DND-41 (cell line): ENCODE measurements at regions not wholly inside any gene's neighbourhood (a gene's known extent, or its start where the extent isn't known, plus 50 kb on each side); places are given as distances from the start of the nearest gene placed in this dataset.

Experiments
- ATAC-seq: fragments of 200-7000 bp; cut with Tn5 transposase; 3 replicates; pipeline ENCODE4 v1.9.1; 2021; ENCODE audit warnings: low read depth; ENCODE audit not compliant: insufficient read depth
- DNase-seq: peaks from one replicate; pipeline ENCODE4 v3.0.0-alpha.2; 2020
- H2AFZ ChIP-seq: 2 replicates; pipeline ENCODE4 v1.6.0; 2012; ENCODE audit warnings: low read depth, low read length
- H3K27ac ChIP-seq: 2 replicates; pipeline ENCODE4 v1.5.1; 2012; ENCODE audit warnings: low read length, inconsistent platforms
- H3K27me3 ChIP-seq: fragments of 200-600 bp; sonication (generic); 2 replicates; pipeline ENCODE4 v1.6.0; 2012; ENCODE audit warnings: low read length, mild to moderate bottlenecking, inconsistent platforms; ENCODE audit not compliant: insufficient read depth, poor library complexity
- H3K36me3 ChIP-seq: 2 replicates; pipeline ENCODE4 v1.5.1; 2012; ENCODE audit warnings: low read length, inconsistent platforms; ENCODE audit not compliant: insufficient read depth
- H3K4me1 ChIP-seq: 2 replicates; pipeline ENCODE4 v1.5.1; 2012; ENCODE audit warnings: mild to moderate bottlenecking, low read length; ENCODE audit not compliant: insufficient read depth
- H3K4me2 ChIP-seq: 2 replicates; pipeline ENCODE4 v1.6.0; 2012; ENCODE audit warnings: mild to moderate bottlenecking, moderate library complexity, low read length, inconsistent platforms; ENCODE audit not compliant: insufficient read depth
- H3K4me3 ChIP-seq, 2 experiments: fragments of 200-600 bp in 1 of 2; shearing (Covaris generic) in 1 of 2; 2 replicates each; pipeline ENCODE4 v1.5.1; 2012 to 2016; ENCODE audit warnings: inconsistent platforms in 2 of 2, low read length in 2 of 2, mild to moderate bottlenecking in 2 of 2, low read depth in 1 of 2, moderate library complexity in 1 of 2
- H3K79me2 ChIP-seq: 2 replicates; pipeline ENCODE4 v1.6.0; 2012; ENCODE audit warnings: low read length, inconsistent platforms; ENCODE audit not compliant: insufficient read depth
- H3K9ac ChIP-seq: 2 replicates; pipeline ENCODE4 v1.6.0; 2012; ENCODE audit warnings: low read depth, mild to moderate bottlenecking, inconsistent platforms, low read length, moderate library complexity
- H3K9me3 ChIP-seq: 2 replicates; pipeline ENCODE4 v1.5.1; 2012; ENCODE audit warnings: low read length, moderate library complexity, mild to moderate bottlenecking, inconsistent platforms; ENCODE audit not compliant: insufficient read depth, severe bottlenecking
- H4K20me1 ChIP-seq: 2 replicates; pipeline ENCODE4 v1.6.0; 2012; ENCODE audit warnings: low read length; ENCODE audit not compliant: insufficient read depth
- EZH2 ChIP-seq: IDR thresholded peaks from 3 replicates; pipeline ENCODE4 v1.6.1; 2012; ENCODE audit warnings: borderline replicate concordance, low read depth, mild to moderate bottlenecking, moderate library complexity, low read length, inconsistent platforms; ENCODE audit not compliant: severe bottlenecking
- TF ChIP-seq, protein P1 (sequence below): IDR thresholded peaks from 2 replicates; pipeline ENCODE4 v1.5.1; 2012; ENCODE audit warnings: borderline replicate concordance, low read length, moderate library complexity, mild to moderate bottlenecking; ENCODE audit not compliant: poor library complexity, severe bottlenecking; ENCODE audit errors: extremely low read depth

DNA sequence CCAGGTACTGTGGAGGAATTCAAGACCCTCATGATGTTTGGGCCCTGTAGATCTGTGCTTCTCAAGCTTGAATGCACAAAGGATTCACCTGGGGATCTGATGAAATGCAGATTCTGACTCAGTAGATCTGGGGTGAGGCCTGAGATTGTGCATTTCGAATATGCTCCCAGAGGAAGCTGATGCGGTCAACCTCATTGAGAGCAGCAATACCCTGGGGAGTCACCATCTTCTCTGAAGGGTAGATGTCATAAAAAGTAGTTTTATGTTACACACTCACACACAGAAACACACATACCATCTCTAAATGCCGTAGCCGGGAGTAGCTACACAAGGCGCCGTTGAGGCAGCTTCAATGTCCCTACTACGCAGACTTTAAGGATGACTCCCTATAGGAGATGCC lies 55.8 kb upstream of the CPEB4 start:
- ATAC-seq (no peak), DNase-seq (no peak)
- TF ChIP-seq EZH2: no peak
- TF ChIP-seq, protein P1, sequence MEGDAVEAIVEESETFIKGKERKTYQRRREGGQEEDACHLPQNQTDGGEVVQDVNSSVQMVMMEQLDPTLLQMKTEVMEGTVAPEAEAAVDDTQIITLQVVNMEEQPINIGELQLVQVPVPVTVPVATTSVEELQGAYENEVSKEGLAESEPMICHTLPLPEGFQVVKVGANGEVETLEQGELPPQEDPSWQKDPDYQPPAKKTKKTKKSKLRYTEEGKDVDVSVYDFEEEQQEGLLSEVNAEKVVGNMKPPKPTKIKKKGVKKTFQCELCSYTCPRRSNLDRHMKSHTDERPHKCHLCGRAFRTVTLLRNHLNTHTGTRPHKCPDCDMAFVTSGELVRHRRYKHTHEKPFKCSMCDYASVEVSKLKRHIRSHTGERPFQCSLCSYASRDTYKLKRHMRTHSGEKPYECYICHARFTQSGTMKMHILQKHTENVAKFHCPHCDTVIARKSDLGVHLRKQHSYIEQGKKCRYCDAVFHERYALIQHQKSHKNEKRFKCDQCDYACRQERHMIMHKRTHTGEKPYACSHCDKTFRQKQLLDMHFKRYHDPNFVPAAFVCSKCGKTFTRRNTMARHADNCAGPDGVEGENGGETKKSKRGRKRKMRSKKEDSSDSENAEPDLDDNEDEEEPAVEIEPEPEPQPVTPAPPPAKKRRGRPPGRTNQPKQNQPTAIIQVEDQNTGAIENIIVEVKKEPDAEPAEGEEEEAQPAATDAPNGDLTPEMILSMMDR: no peak
- Histone ChIP-seq H3K79me2 (no peaks in the 10 kb centered on the region), H3K9ac (no peak overlapping the region), H4K20me1 (no peaks in the 10 kb centered on the region), H3K9me3 (no peaks in the 10 kb centered on the region), H3K4me3 (no peak overlapping the region), H3K36me3 (no peaks in the 10 kb centered on the region), H3K4me2 (no peak overlapping the region), H3K27me3 (no peaks in the 10 kb centered on the region), H2AFZ (no peak overlapping the region), H3K27ac (no peak overlapping the region), H3K4me1 (no peaks in the 10 kb centered on the region)

DNA sequence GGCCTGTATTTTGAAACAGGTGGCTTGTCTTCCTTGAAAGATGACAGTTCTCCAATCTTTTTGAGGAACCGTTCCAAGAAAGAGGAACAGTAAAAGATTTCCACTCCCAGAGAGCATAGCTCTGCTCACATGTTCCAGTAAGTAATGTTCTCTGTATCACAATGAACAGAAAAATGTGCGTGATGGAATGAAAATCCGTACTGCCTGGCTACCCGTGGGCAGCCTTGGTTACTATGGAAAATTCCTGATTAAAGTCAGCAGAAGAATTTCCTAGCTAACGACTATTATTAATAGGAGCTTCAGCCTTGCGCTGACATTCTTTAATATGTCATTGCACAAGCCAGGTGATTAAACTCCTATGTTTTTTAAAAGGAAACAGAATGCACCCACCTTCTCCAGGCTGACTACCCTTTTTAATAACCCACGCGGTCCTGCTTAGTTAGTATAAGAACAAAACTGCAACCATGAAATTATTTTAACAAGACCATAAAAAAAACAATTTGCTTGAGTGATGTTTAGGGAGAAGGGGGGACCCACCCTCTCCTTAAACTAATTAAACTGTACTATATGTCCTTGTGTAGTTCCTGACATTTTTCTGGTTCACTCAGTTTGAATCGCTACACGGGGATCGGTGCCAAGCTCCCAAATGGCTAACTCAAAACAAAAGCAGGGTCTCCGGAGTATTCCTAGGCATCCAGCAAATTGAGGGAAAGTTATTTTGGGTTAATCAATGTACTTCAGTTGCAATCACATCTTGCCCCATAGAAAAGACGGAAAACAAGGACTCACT lies 54.8 kb upstream of the CPEB4 start:
- Histone ChIP-seq H3K27me3 (no peaks in the 10 kb centered on the region), H3K4me2 (no peak overlapping the region), H3K27ac (no peak overlapping the region), H3K4me1 (no peaks in the 10 kb centered on the region), H3K4me3 (no peak overlapping the region), H4K20me1 (no peaks in the 10 kb centered on the region), H2AFZ (no peak overlapping the region), H3K36me3 (no peaks in the 10 kb centered on the region), H3K79me2 (no peaks in the 10 kb centered on the region), H3K9me3 (no peaks in the 10 kb centered on the region), H3K9ac (no peak overlapping the region)
- no peak for ATAC-seq
- DNase-seq: no peak
- no peak for TF ChIP-seq EZH2
- TF ChIP-seq, protein P1: no peak

DNA sequence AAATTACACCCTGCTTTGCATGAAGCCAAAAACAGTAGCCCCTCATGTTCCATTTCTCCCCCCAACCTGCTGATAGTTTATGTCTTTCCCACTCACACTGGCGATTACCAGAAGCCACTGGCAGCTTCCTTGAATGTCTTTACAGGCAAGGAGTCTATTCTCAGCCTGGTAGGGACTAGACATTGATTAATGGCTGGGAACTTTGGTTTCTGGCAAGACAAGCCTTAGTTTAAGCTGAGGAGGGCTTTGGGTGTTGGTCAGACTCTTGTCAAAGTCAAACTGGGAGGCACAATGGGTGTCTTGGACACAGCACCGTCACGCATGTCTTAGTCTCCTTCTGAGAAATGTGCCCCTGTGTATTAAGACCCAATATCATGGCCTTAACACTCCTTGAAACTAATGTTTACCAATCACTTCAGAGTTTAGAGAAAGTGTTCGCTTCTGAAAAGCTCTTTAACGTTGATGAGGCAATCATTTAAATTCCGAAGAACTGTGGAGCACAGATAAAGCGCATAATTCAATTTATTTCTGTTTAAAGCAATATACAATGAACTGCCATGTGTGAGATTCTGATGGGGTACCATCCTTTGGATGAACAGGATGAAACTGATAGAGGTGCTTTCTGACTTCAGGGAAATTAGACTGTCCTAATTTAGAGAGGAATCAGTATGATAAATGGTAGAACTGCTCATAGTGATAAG lies 53.9 kb upstream of the CPEB4 start:
- Histone ChIP-seq H3K4me2 (no peak overlapping the region), H4K20me1 (no peaks in the 10 kb centered on the region), H3K4me3 (no peak overlapping the region), H3K27ac (no peak overlapping the region), H2AFZ (no peak overlapping the region), H3K9me3 (no peaks in the 10 kb centered on the region), H3K36me3 (no peaks in the 10 kb centered on the region), H3K9ac (no peak overlapping the region), H3K79me2 (no peaks in the 10 kb centered on the region), H3K27me3 (no peaks in the 10 kb centered on the region), H3K4me1 (no peaks in the 10 kb centered on the region)
- no peak for TF ChIP-seq EZH2
- TF ChIP-seq, protein P1: no peak
- ATAC-seq: no peak
- DNase-seq: no peak
